Hypothalamus (tissue), 51 donors: ENCODE measurements at regions not wholly inside any gene's neighbourhood (a gene's known extent, or its start where the extent isn't known, plus 50 kb on each side); places are given as distances from the start of the nearest gene placed in this dataset.

Experiments
- DNase-seq, 51 donors: peaks; one replicate each; lab custom pipeline; 2025; lab: John Stamatoyannopoulos, UW

DNA sequence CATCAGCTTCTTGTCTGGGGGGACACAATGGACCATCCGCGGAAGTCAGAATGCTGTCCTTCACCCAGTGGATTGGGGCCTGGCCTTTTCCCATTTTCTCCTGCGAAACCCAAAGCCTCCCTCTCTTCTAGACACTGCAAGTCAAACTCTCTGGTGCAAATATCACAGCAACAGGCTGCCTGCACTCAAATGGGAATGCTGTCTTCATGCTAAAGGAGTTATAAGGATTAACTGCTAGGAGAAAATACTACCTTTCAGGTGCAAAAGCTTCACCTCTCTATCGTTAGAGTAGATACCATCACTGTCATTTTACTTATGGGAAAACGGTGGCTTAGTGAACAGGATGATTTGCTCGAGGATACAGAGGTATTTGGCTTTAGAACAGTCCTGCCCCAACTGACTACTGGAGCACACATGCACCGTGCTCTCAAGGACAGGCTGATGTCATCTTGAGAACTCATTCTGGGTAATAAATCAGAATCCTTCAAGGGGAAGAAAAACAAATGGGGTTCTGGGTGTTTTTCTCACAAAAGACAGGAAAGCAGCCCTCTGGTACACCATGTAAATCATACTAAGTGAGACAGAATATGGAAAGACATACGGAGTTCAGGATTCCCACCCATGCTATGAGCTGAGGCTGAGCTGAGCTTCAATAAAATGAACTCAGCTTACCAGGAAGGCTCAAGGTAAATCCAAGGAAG lies 100.9 kb downstream of the SAMD9 start:
- no peak for DNase-seq

DNA sequence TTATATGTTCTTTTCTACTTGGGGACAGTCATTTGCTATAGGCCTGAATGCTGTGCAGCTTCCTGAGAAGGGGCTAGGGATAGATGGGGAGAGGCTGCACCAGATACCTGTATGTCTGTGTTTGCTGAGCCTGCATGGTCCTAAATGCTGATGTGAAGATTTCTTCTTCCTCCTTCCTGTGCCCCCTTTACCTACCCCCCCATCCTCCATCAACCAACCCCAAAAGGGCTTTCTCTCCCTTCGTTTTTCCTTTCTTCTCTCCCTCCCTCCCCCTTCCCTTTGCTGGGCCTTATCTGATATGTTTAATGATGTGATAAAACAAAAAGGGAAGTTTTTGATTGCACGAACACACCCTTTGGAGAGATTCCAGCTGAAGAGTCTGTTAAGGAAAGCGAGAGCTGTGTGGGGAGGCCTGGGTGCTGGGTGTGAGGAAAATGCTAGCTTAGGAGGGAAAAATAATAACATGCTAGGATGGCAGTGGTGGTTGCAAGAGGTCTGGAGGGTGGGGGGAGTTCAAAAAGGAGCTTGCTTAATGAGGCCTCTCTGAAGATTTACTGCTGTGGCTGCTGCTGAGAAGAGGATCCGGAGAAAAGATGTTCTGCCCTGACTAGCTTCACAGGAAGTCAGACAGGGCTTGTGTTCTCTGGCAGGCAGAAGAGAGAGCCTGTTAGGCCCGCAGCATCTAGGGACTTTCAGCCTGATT lies 101.8 kb downstream of the SAMD9 start:
- DNase-seq: no peak

DNA sequence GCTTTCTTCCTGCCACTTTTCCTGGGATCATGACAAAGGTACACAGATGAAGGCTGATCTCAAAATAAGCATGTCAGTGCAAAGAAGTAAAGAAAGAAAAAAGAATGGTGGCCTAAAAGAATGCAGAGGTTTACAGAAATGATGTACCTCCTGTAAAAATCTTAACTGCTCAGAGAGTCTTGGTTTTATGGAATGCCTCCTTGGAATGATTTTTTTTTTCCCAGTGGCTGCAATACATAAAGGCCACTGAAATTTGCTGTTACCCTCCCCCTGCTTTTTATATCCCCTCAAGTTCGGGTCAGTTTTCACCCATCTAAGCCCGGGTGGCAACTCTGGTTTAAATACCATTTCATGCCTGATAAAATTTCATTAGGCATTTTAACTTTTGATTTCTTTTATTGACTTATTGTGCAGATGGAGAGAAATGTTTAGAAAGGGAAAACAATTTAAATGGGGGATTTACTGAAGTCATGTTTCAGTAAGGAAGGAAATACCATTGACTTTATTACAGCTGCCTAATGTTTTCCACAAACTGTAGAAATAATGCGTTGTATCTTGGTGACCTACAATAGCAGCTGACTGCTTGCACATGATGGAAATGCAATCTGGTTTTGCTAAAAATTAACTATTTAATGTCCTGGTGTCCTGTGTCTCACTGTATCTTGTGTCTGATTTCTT lies 102.5 kb downstream of the SAMD9 start:
- DNase-seq: no peak

DNA sequence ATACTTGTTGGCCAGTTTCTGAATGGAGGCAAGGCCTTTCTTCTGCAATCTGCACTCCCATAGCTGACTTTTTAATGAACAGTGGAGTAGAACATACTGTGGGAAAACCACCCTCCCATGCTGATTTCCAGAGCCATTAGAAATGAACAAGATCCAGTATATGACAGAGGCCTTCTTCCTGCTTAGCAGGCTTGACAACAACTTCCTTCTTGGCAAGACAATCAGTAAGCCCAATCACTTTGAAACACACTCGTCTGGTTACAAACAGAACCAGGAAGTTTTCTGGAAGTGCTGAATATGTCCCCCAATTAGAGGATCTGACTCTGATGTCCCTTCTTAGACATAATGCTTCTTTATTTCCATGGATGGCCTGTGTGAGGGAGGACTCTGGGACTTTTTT lies 103.4 kb downstream of the SAMD9 start:
- DNase-seq: no peak

DNA sequence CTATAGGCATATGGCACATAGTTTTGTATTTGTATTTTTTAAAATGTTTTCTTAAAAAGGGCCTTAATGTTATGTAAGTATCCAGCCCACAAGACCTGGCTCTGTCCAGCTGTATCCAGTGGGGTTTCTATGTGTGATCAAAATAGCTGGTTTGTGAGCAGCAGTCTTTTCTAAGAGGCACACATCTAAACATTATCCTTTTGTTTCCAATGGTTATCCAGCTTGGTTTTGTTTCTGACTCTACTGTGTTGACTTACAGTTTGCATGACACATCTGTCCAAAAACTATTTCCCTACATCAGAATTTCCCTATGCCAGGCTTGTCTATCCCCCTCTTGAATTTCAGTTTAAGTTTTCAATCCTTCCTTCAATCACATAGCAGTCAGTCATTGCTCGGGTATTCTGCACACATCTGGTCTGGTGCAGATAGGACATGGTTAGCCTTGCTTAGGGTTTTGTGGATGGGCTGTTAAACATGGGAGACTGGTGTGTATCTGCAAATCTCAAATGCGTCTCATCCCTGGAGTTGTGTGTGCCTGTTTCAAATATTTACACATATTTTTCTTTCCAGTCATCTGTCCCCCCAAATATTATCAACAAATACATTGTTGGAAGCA lies 104.2 kb downstream of the SAMD9 start:
- DNase-seq: no peak

DNA sequence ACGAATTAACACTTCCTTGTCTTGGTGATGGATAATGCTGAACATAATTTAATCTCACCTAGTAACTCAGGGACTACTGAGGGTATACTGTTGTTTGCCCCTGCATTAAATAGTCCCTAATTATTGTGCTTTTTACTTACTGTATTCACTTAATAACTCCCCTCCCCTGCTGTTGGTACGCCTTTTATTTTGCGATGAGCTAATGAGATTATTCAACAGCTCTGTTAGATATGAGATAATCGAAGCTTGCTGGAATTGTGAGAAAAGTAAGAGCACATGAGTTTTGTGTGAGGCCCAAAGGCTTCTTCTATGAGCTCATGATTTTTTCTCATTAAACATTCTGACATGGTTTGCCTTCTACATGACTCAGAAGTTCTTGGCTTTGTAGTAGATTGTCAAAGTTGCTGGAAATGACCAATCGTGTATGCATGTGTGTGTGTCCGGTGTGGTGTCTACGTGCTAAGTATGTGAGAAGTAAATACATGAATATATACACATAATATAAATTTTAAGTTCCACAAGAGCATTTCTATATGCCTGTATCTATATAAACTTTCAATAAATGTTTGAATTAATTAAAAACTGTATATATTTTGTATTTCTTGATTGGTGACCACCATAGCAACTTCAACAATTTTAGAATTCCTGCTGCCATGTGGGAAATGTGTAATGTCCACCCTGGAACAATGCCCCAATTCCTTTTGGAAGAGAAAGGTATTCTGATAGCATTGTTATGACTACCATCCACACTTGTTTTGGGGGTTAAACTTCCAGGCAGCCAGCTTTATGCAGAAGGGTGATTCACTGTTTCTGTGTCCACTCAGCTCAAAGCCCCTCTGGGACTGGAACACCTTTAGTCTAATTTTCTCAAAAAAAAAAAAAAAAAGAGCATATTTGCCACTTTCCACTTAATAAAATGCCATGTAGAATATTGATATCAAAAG lies 106.2 kb downstream of the SAMD9 start:
- no peak for DNase-seq

DNA sequence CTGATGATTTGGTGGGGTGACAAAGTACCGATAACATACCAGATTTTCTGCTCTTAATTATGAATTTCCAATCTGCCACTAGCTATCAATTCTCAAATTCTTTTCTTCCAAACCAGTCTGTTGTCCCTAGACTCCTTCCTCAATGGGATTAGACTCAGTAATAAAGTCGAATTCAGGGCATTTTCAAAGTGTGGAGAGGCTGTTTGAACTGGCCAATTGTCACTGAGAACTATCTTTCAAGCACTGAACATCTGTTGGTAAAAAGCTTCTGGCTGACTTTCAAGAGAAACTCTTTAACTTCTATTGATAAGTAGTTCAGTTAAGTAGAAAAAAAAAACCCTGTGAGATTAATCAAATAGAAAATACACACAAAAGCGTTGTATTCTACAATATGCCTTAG lies 108.9 kb downstream of the SAMD9 start:
- no peak for DNase-seq

DNA sequence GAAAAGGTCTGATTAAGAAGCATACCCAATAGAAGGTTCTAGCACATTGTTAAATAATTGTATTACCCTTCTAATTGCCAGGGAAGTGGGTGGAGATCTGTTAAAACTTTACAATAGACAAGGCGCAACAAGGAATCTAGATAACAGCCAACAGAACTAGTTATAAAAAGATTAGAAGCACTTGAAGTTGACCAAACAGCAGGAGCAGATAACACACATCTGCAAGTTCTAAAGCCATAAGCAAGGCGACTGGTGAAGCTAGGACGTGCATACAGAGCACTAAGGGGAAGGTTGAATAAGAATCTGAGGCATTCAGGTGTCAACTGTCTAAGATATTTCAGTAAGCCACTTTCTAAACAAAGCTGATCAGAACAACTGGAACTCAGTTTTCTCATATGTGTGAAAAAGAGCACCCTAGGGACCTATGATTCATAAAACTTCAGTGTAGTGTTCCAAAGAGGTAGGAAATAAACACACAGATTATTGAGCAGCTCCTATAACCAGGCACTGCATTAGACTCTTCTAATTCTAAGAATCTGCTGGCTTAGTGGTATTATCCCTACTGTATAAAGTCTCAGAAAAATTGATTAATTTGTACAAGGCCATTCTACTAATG lies 111.2 kb downstream of the SAMD9 start:
- DNase-seq: no peak

DNA sequence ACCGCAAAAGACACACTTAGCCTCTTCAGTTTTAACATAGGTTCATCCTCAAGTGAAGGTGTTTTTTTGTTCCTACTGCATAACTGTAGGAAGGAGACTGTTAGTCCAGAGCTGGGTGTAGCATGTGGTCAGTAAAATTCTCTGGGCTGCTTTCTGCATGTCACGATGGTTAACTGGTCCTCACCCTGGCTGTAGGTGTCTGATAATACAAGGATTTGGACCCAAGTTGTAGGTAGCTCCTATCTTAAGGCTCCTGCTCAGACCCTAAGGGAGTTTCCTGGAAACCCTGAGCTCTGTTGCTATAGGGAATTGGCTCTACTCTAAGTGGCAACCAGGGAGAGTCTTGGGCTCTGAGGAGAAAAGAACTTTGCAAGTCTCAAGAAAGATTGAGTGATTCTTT lies 112.9 kb downstream of the SAMD9 start:
- DNase-seq: no peak

DNA sequence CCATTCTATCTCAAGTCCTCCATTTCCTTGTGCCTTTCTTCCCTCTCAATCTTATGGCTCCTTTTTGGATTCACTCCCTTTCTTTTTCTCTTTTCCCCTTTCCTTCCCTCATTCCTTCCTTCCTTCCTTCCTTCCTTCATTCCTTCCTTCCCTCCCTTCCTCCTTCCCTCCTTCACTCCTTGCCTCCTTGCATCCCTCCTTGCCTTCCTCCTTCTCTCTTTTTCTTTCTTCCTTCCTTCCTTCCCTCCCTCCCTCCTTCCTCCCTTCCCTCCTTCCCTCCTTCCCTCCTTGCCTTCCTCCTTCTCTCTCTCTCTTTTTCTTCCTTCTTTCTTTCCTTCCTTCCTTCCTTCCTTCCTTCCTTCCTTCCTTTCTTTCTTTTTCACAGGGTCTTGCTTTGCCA lies 120.1 kb downstream of the SAMD9 start:
- no peak for DNase-seq

DNA sequence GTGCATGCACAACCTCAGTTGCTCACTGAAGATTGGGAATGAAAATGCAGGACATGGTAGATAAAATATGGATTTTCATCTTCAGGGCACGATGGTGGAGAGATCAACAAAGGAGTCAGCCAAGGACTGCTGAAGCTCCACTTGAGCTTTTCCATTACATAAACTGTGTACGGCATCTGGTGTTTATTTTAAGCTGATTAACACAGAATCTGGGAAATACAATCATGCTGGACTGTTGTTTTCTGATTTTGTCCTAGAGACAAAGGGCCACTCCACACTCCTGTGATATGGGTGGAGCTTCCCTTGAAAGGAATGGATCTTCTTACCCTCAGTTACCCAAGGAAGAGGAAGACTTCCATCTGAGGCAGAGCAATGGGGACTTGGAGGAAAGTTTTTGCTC lies 120.6 kb downstream of the SAMD9 start:
- DNase-seq: no peak

DNA sequence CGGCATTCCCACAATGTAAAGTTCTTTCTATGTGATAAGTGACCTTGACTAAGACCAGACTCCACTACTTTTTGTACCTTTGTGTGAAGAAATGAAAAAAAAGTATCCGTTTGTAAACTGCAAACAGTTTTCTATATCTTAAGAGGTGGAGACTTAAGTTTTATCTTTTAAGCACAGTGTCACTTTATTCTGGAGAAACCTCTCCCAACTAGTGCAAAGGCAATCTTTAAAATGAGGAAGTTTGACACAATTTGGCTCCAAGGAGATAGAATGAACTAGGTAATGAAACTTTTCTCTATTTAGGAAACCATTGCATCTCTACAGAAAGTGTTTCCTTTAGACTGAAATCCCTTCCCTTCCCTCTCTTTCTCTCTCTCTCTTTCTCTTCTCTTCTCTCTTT lies 122.9 kb downstream of the SAMD9 start:
- DNase-seq: no peak

DNA sequence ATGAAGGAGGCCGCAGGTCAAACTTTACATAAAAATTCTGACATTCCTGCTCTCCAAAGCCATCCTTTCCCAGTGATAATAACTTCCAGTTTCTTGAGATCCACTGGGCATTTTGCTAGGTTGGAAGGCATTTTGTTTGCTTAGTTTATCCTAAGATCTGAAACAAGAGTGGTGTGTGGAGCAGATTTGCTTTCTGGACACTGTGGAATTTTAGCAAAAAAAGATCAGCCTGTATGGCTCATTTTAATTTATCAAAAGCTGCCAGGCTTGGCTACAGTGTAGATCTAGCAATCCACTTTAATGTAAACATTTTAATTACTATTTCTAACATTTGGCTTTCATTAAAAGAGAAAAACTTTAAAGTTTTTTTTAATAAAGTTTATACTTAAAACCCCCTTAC lies 124.8 kb downstream of the SAMD9 start:
- no peak for DNase-seq

DNA sequence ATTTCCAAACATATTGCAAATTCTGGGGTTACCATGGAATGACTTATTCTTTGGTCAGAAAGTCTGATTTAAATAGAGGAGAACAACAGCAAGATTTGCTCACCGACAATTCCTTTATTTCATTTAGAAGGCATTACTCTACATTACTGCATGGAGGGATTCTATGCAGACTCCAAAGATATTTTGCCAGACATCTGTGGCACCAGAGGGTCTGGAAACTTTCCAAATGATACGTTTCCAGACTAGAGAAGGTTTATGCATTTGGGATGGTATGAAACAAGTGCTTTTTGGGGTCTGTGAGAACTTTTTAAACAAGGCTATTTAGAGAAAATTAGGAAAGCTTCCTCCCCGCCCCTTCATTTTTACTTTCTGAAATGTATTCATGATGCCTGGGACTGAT lies 125.3 kb downstream of the SAMD9 start:
- no peak for DNase-seq

DNA sequence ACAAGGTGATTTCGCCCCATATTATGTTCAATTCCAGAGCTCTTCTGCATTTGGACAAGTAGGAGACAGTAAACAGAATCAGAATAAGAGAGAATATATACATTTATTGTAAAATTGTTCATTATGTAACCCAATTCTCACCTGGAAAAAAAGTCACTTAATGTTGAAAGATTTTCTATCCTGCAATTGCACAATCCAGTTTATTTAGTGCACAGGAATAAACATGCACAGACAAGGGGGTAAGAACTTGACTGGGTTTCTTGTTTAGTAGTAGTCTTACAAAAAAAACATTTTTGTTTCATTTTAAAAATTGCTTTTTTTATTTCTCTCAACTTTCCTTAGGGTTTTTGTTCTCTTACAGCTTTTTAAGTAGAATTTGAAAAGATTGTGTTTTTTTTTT lies 126.6 kb downstream of the SAMD9 start:
- DNase-seq: no peak

DNA sequence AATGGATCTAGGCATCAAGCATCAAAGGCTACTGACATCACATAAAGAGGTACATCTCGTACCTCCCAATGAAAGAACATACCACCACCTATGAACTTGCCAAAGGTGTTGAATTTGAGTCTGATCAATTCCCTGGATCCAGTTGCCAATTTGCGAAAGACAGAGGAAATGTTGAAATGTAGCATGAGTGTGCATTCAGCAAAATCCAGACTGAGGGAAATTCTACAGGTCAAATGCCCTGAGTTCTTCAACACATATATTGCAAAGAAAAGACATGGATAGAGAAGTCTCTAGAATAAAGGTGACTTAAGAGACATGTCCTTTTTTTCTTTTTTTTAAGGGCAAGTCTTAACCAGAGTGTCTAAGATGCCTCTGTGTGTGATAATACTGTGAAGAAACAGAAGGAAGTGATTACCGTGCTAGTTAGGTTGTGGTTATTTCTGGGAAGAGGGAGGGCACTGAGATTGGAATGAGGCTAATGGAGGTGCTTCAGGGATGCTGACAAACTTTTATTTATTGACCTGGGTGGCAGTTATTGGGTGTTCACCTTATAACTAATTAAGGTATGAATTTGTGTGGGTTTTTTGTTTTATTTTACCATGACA lies 128.7 kb downstream of the SAMD9 start:
- DNase-seq: no peak

DNA sequence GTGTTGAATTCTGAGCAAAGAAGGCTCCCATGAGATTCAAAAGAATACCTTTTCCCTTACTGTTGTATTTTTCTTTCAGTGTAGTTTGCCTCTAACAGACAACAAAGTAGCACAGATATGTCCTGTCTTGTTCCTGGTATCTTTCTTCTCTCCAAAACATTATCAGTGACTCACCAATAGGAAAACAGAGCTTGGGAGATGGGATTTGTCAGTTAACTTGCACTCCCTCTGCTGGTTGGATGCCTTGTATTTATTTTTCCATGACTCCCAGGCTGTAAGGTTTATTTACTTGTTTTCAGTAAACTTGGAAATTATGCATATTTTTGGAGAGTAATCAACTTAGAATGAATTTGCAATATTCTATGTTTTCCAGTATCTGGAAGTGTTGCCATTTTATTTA lies 129.7 kb downstream of the SAMD9 start:
- DNase-seq: peak in 3 of 51 donors; percentile 0 to 1 (median 0)

DNA sequence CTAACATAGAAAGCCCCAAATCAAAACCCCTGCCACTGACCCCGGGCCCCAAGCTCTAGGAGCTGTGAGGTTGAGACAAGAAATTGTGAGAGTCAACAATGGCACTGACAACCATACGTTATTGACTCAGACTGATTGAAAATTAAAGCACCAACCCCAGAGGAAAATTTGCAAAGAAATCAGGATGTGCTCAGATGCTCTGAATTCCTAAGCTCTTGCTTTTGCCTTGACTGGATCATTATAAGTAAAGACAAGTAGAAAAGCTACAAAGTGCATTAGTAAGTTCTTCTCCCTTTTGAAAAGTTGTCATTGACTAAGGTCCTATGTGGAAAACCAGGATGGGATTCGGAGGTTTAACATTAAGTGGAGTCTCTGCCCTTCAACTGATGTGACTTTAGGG lies 130.2 kb downstream of the SAMD9 start:
- no peak for DNase-seq

DNA sequence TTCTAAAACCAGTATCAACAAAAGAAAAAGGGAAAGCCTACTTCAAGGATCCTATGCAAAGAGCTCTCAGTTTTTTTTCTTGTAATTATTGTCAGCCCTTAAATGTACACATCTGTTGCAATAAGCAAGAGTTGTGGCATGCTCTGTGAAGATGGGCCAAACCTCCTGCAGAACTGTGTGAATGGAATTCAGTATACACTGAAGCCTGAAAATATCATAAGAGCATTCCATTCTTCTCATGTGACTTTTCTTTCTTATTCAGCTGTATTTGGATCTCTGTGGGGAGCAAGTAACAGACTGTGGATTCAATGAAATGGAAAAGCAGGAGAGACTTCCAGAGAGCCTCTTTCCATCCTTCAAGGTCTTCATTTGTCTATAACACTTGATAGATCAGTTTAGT lies 130.7 kb downstream of the SAMD9 start:
- DNase-seq: no peak

DNA sequence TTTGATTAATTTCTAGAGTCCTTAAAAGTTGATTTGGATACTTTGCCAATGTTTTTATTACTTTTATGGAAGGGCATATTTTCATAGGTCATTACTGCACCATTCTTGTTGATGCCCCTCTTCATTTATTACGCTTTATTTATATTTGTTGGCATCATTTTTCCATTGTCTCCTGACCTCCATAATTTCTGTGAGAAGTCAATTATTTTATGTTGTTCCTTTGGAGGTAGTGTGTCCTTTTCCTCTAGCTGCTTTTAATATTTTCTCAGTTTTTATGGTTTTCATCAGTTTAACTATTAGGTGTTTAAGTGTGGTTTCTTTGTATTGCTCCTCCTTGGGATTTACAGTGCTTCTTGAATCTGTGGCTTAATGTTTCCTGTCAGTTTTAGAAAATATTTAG lies 134.9 kb downstream of the SAMD9 start:
- DNase-seq: no peak
